HG03280 (cell line): ENCODE measurements at regions not wholly inside any gene's neighbourhood (a gene's known extent, or its start where the extent isn't known, plus 50 kb on each side); places are given as distances from the start of the nearest gene placed in this dataset.
"Not testable (repeated sequence)": the region's sequence is repeated elsewhere in the genome, so short reads cannot be mapped to it uniquely, and the experiment has no call there.

Experiments
- ATAC-seq: cut with Tn5 transposase; IDR thresholded peaks from one replicate; pipeline ENCODE4 v1.9.1; 2021; ENCODE audit warnings: mild to moderate bottlenecking, moderate library complexity; ENCODE audit not compliant: unreplicated experiment

- ATAC-seq: no peak
Measured at GRCh38 chr17:20935740-20936139, 107.1 kb downstream of the USP22 start.

- ATAC-seq: no peak
Measured at GRCh38 chr17:20938244-20938643, 104.6 kb downstream of the USP22 start.

GRCh38 chr17:20938988-20939615 lies 103.7 kb downstream of the USP22 start:
- no peak for ATAC-seq

GRCh38 chr17:20941872-20942271 lies 100.9 kb downstream of the USP22 start:
- no peak for ATAC-seq

GRCh38 chr17:20944014-20944865 lies 98.6 kb downstream of the USP22 start:
- no peak for ATAC-seq

- not testable (repeated sequence) for ATAC-seq
Measured at GRCh38 chr17:20947708-20948107, 95.1 kb downstream of the USP22 start.

- ATAC-seq: no peak
Measured at GRCh38 chr17:20948984-20949777, 93.6 kb downstream of the USP22 start.
